ENCODE measurements at regions not wholly inside any gene's neighbourhood (a gene's known extent, or its start where the extent isn't known, plus 50 kb on each side); places are given as distances from the start of the nearest gene placed in this dataset.

- TF ChIP-seq SP1 (IDR thresholded peaks at IDR 0.05) (no peak), CTCF (IDR thresholded peaks at IDR 0.05; ENCODE audit: low read depth, low read length, missing input control) (no peak), YY1 (IDR thresholded peaks at IDR 0.05) (no peak), ATF3 (IDR thresholded peaks at IDR 0.05) (no peak), MAX (IDR thresholded peaks at IDR 0.05) (no peak), EGR1 (IDR thresholded peaks at IDR 0.05; ENCODE audit: low read depth in 2 of 2) (no peak), TAF1 (conservative IDR thresholded peaks at IDR 0.05) (no peak)
Observed at GRCh38 chr20:6837730-6838129, 70.2 kb downstream of the BMP2 start.

Measured in liver (tissue), 3 donors.